ENCODE measurements at regions not wholly inside any gene's neighbourhood (a gene's known extent, or its start where the extent isn't known, plus 50 kb on each side); places are given as distances from the start of the nearest gene placed in this dataset.

DNA sequence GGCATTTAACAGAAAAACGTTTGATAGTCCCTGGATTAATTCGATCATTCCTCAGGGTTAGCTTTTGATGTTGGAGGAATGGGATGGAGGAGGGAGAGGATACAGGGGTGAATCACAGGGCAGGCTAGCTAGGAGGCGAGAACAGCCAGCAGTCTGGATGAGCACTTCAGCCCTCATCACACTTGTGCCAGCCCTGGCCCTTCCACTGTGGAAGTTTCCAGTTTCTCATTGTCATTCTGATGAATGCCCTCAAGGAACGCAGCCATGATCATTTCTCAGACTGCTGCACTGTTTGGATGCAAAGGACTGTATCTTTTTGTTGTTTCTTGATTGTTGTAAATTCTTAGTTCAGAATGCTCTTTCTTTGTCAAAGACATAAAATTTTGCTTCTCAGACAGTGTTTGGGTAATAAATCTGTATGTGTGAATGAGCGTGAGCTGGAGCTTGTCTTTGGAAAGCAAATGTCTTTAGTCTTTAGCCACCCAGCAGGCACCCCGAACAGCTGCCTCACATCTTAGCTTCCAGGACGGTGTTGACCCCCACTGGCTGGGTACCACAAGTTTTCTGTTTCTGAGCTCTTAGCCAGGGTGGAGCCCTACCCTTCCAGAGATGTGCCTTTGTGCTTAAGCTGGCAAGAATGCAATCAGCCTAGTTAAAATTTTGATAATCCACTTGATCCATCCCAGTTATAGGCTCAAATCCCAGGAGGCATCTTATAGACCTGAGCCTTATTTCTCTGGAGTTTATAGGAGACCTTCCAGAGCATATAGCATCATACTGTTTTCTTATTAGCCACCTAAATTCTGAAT is 121.1 kb downstream of the PDCD6IP start:
- no peak overlapping the region for H3K4me3 ChIP-seq (ENCODE audit: low read depth, low read length)
- no peak for TF ChIP-seq CTCF (IDR thresholded peaks at IDR 0.05; ENCODE audit: low read depth, low read length, missing control alignments)
- no peak for DNase-seq (ENCODE audit: low read depth)

DNA sequence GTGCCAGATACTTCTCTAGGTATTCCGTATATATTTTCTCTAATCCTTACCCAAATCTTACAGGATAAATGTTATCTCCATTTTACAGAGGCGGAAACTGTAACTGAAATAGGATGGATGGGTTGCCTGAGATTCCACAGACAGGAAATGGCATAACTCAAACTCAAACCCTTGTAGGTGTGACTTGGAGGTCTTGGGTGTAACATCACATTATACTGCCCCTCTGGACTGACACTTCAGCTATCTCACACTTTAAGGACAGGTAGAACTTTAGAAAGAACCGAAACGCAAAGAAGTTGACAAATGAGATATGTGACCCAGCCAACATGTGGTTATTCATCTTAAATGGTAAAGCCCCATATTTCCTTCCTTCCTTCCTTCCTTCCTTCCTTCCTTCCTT is 122.1 kb downstream of the PDCD6IP start:
- H3K4me3 ChIP-seq (ENCODE audit: low read depth, low read length), result no peak overlapping the region
- DNase-seq (ENCODE audit: low read depth), result no peak
- no peak for TF ChIP-seq CTCF (IDR thresholded peaks at IDR 0.05; ENCODE audit: low read depth, low read length, missing control alignments)

GRCh38 chr3:33921608-33922007 is 123.2 kb downstream of the PDCD6IP start:
- H3K4me3 ChIP-seq (ENCODE audit: low read depth, low read length), result no peak overlapping the region
- no peak for DNase-seq (ENCODE audit: low read depth)
- TF ChIP-seq CTCF (IDR thresholded peaks at IDR 0.05; ENCODE audit: low read depth, low read length, missing control alignments), result no peak

DNA sequence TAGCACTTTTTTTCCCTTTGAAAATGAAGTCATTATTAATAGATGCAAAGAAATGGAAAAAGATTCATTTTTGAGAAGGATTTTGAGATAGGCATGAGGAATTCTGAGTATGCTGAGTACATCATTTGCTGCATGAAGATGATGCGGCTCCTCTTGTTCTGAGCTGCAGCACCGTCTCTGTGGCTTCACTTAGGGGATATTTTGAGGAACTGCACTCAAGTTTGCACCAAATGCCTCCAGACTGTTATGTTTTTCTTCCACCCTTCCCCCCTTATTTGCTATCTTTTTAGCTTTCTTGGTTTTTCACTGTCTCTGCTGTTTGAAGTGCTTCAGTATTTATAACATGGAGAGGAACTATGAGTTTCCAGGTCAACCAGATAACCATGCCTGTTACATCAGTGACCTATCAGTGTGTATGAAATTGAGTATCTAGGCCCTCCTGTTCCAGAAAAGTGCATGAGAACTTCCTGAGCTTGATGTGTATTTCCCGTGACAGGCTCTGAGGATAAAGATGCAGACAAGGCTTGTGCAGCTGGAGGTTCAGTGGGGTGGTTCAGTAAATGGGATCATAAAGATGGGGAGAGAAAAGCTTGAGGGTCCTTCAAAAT is 128.7 kb downstream of the PDCD6IP start:
- TF ChIP-seq CTCF (IDR thresholded peaks at IDR 0.05; ENCODE audit: low read depth, low read length, missing control alignments), result no peak
- DNase-seq (ENCODE audit: low read depth), result no peak
- no peak overlapping the region for H3K4me3 ChIP-seq (ENCODE audit: low read depth, low read length)

DNA sequence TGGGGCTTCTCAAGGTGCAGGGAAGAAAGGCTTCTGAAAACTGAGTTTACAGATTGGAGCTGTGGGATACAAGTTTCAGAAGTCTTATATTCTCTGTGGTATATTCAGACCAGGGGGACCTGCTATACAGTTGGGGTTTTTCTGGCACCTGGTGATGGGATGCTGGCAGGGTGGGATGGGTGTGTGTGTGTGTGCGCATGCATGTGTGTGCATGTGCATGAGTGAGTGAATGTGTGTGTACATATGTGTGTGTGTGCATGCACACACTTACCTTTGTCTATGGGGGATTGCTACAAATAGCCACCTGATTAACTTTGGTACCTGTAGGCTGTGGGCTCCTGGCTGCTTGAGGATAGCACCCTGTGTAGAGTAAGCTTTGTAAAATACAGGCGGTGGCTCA is 131.4 kb downstream of the PDCD6IP start:
- no peak for DNase-seq (ENCODE audit: low read depth)
- no peak for TF ChIP-seq CTCF (IDR thresholded peaks at IDR 0.05; ENCODE audit: low read depth, low read length, missing control alignments)
- H3K4me3 ChIP-seq (ENCODE audit: low read depth, low read length), result no peak overlapping the region

- no peak for DNase-seq (ENCODE audit: low read depth)
Measured at GRCh38 chr3:33931512-33931911, 133.1 kb downstream of the PDCD6IP start.

More at GRCh38 chr3:33931512-33931911, 133.1 kb downstream of the PDCD6IP start:
- no peak for TF ChIP-seq CTCF (IDR thresholded peaks at IDR 0.05; ENCODE audit: low read depth, low read length, missing control alignments)
- H3K4me3 ChIP-seq (ENCODE audit: low read depth, low read length), result no peak overlapping the region

Measured in GM12864 (cell line).